ENCODE measurements at regions not wholly inside any gene's neighbourhood (a gene's known extent, or its start where the extent isn't known, plus 50 kb on each side); places are given as distances from the start of the nearest gene placed in this dataset.

DNA sequence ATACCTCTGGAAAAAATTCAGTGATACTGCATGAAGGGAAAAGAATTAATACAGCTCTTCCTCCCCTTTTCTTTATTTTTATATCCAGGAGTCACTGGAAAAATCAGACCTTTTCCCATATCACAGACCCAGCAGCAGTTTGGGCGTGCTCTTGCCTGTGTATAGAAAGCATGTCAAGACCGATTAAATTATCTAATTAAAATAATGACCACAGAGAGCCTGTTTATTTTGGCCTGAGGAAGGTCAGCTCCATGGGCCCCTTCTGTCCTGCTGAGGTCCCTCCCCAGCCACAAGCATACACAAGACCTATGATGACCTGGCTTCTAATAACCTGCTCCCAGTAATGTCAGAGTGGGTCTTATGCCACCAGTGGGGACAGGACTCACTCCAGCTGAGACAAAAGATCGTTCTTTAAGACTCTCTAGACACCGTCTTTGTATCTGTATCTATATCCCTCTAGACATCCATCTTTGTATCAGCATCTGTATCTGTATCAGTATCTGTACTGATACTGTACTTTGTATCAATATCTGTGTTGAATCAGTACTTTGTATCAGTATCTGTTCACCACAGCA, 147.8 kb downstream of the VAPA start:
- Histone ChIP-seq H3K9me3 (ENCODE audit: control insufficient read depth, low read depth, low read length) (no peaks in the 10 kb centered on the region), H2AFZ (ENCODE audit: low read length) (no peak overlapping the region), H3K27me3 (ENCODE audit: insufficient read depth, low read length) (no peaks in the 10 kb centered on the region), H2BK120ac (ENCODE audit: low read depth, low read length, poor library complexity, severe bottlenecking) (no peak overlapping the region), H3K4me1 (ENCODE audit: insufficient read depth, low read length) (no peaks in the 10 kb centered on the region), H3K23ac (ENCODE audit: insufficient read length, low read depth, low read length) (no peak overlapping the region), H3K14ac (ENCODE audit: insufficient read depth, low read length) (no peak overlapping the region), H3K4ac (ENCODE audit: low read depth, low read length) (no peak overlapping the region), H3K18ac (ENCODE audit: insufficient read length, low read depth, low read length) (no peak overlapping the region), H3K4me2 (ENCODE audit: insufficient read depth, insufficient read length, low read length) (no peak overlapping the region), H3K27ac (ENCODE audit: insufficient read length, low read depth, low read length) (no peak overlapping the region), H2AK5ac (ENCODE audit: insufficient read length, low read length) (no peak overlapping the region), H3K9ac (ENCODE audit: extremely low read depth, insufficient read length, low read length) (no peak overlapping the region), H4K20me1 (ENCODE audit: control insufficient read depth, insufficient read depth, insufficient read length) (no peaks in the 10 kb centered on the region), H3K56ac (ENCODE audit: insufficient read length, low read depth, low read length) (no peak overlapping the region), H4K8ac (replicated peaks; ENCODE audit: insufficient read length, low read depth, low read length) (no peak overlapping the region), H2BK15ac (ENCODE audit: low read depth, low read length) (no peak overlapping the region), H2BK20ac (ENCODE audit: low read depth, low read length, poor library complexity, severe bottlenecking) (no peak overlapping the region), H2BK5ac (ENCODE audit: insufficient read length, low read length) (no peak overlapping the region), H4K5ac (ENCODE audit: insufficient read length, low read depth, low read length) (no peak overlapping the region), H2BK12ac (ENCODE audit: insufficient read length, low read depth, low read length) (no peak overlapping the region), H3T11ph (ENCODE audit: low read length) (no peak overlapping the region), H4K91ac (ENCODE audit: insufficient read length, low read depth, low read length) (no peak overlapping the region), H3K23me2 (ENCODE audit: insufficient read length, low read depth, low read length, poor library complexity, severe bottlenecking) (peaks cover 2% of the 10 kb centered on the region), H3K79me1 (ENCODE audit: insufficient read depth, low read depth, low read length, poor library complexity, severe bottlenecking) (no peaks in the 10 kb centered on the region), H3K79me2 (ENCODE audit: insufficient read depth, low read length) (no peaks in the 10 kb centered on the region)
- Mint-ChIP-seq H3K36me3 (ENCODE audit: insufficient read depth in 1 of 3, low read depth in 3 of 3) (no peaks in the 10 kb centered on the region), H3K4me1 (peaks cover 16 to 18% of the 10 kb centered on the region in 2 experiments), H3K27ac (no peak overlapping the region), H3K4me3 (no peak overlapping the region), H3K9me3 (no peaks in the 10 kb centered on the region; a peak in 1 of 5 replicates), H3K27me3 (ENCODE audit: low read depth) (peaks cover 4% of the 10 kb centered on the region)
- no peak for DNase-seq
- no CpG with 5 or more reads among the region's 4 CpGs for WGBS (ENCODE audit: extremely low coverage, insufficient read length, low lambda C conversion rate)
- TF ChIP-seq, protein P1, sequence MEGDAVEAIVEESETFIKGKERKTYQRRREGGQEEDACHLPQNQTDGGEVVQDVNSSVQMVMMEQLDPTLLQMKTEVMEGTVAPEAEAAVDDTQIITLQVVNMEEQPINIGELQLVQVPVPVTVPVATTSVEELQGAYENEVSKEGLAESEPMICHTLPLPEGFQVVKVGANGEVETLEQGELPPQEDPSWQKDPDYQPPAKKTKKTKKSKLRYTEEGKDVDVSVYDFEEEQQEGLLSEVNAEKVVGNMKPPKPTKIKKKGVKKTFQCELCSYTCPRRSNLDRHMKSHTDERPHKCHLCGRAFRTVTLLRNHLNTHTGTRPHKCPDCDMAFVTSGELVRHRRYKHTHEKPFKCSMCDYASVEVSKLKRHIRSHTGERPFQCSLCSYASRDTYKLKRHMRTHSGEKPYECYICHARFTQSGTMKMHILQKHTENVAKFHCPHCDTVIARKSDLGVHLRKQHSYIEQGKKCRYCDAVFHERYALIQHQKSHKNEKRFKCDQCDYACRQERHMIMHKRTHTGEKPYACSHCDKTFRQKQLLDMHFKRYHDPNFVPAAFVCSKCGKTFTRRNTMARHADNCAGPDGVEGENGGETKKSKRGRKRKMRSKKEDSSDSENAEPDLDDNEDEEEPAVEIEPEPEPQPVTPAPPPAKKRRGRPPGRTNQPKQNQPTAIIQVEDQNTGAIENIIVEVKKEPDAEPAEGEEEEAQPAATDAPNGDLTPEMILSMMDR (conservative IDR thresholded peaks at IDR 0.05) = no peak

Data from H9 (cell line).